ENCODE measurements at regions not wholly inside any gene's neighbourhood (a gene's known extent, or its start where the extent isn't known, plus 50 kb on each side); places are given as distances from the start of the nearest gene placed in this dataset.

- no peaks in the 10 kb centered on the region for H3K36me3 ChIP-seq
- DNase-seq = no peak
- H3K4me3 ChIP-seq (ENCODE audit: low read depth, low read length) = no peak overlapping the region
- no peaks in the 10 kb centered on the region for H3K27me3 ChIP-seq
- H3K4me1 ChIP-seq = no peaks in the 10 kb centered on the region
- TF ChIP-seq, protein P1, sequence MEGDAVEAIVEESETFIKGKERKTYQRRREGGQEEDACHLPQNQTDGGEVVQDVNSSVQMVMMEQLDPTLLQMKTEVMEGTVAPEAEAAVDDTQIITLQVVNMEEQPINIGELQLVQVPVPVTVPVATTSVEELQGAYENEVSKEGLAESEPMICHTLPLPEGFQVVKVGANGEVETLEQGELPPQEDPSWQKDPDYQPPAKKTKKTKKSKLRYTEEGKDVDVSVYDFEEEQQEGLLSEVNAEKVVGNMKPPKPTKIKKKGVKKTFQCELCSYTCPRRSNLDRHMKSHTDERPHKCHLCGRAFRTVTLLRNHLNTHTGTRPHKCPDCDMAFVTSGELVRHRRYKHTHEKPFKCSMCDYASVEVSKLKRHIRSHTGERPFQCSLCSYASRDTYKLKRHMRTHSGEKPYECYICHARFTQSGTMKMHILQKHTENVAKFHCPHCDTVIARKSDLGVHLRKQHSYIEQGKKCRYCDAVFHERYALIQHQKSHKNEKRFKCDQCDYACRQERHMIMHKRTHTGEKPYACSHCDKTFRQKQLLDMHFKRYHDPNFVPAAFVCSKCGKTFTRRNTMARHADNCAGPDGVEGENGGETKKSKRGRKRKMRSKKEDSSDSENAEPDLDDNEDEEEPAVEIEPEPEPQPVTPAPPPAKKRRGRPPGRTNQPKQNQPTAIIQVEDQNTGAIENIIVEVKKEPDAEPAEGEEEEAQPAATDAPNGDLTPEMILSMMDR (IDR thresholded peaks at IDR 0.05; ENCODE audit: low read depth, low read length) = no peak
- no peaks in the 10 kb centered on the region for H3K9me3 ChIP-seq
Observed at GRCh38 chr18:53739700-53740099, 484.8 kb downstream of the MBD2 start.

DNA sequence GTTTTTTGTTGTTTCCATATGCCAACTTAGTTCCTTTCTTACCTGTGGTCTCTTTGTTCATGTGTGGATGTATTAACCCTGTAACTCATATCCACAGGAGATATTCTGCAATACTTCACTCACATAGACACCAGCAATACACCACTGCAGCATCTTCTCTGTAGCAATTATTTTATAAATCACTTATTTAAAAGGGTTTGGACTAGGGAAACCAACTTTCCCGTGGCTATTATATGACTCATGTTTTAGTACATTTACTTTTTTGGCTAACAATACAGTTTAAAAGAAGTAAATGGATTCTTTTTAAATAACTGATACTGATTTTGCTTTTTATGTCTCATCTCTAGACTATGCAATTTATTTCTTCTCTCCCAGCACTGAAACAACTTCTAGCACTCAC is 488.9 kb downstream of the MBD2 start:
- H3K9me3 ChIP-seq = no peaks in the 10 kb centered on the region
- no peaks in the 10 kb centered on the region for H3K4me1 ChIP-seq
- no peaks in the 10 kb centered on the region for H3K27me3 ChIP-seq
- H3K36me3 ChIP-seq = no peaks in the 10 kb centered on the region
- H3K4me3 ChIP-seq (ENCODE audit: low read depth, low read length) = no peak overlapping the region
- TF ChIP-seq, protein P1 (IDR thresholded peaks at IDR 0.05; ENCODE audit: low read depth, low read length) = no peak
- no peak for DNase-seq

DNA sequence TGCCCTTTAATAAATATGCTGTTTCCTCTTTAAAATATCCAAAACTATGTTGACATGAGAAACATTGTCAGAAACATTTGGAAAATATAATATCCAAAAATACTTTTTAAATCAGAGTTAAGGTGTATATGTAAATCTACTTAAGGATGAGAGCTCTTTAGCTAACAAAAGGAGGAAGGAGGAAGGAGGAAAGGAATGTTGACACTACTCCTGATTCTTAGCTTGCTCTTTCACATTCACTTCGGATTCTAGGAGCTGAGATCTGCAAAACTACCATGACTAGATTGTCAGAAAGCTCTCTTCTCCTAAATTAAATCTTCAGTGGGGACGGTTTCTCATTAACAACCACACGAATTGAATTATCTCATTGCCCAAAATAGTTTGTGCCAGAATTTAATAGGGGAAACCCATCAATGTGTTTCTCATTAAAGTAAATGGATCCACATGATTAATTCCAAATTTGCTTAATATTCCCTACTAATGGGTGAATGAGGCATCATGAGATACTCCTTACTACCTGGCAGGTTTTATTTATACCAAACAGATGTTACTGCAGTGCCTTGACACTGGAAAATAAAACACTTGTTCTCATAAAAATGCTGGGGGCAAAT is 509.1 kb downstream of the MBD2 start:
- Histone ChIP-seq H3K4me3 (ENCODE audit: low read depth, low read length) (no peak overlapping the region), H3K27me3 (no peaks in the 10 kb centered on the region), H3K4me1 (no peaks in the 10 kb centered on the region), H3K36me3 (no peaks in the 10 kb centered on the region), H3K9me3 (no peaks in the 10 kb centered on the region)
- no peak for DNase-seq
- TF ChIP-seq, protein P1 (IDR thresholded peaks at IDR 0.05; ENCODE audit: low read depth, low read length) = no peak

GRCh38 chr18:53710080-53710479 is 514.4 kb downstream of the MBD2 start:
- H3K9me3 ChIP-seq = no peaks in the 10 kb centered on the region
- TF ChIP-seq, protein P1 (IDR thresholded peaks at IDR 0.05; ENCODE audit: low read depth, low read length) = no peak
- H3K36me3 ChIP-seq = no peaks in the 10 kb centered on the region
- no peak overlapping the region for H3K4me3 ChIP-seq (ENCODE audit: low read depth, low read length)
- DNase-seq = no peak
- H3K4me1 ChIP-seq = no peaks in the 10 kb centered on the region
- no peaks in the 10 kb centered on the region for H3K27me3 ChIP-seq

GRCh38 chr18:53702480-53702879 is 522.0 kb downstream of the MBD2 start:
- DNase-seq = no peak
- no peaks in the 10 kb centered on the region for H3K4me1 ChIP-seq
- no peak overlapping the region for H3K4me3 ChIP-seq (ENCODE audit: low read depth, low read length)
- H3K27me3 ChIP-seq = no peaks in the 10 kb centered on the region
- TF ChIP-seq, protein P1 (IDR thresholded peaks at IDR 0.05; ENCODE audit: low read depth, low read length) = no peak
- no peaks in the 10 kb centered on the region for H3K9me3 ChIP-seq
- H3K36me3 ChIP-seq = no peaks in the 10 kb centered on the region

DNA sequence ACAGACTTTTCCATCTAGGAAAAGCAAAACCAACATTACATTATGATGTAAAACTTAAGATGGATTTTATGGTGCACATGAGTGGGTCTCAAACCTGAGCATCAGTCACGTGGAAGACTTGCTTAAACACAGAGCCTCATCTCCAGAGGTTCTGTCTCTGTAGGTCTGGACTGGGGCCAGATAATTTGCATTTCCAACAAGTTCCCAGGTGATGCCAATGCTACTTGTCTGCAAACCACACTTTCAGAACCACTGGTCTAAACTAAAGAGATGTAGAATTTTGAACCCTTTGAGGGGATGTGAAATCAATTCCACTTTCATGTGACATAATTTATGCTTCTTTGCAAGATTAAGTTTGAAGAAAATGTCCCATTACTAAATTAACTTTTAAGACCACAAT is 522.8 kb downstream of the MBD2 start:
- no peaks in the 10 kb centered on the region for H3K27me3 ChIP-seq
- DNase-seq = no peak
- TF ChIP-seq, protein P1 (IDR thresholded peaks at IDR 0.05; ENCODE audit: low read depth, low read length) = no peak

More for the DNA sequence above, 522.8 kb downstream of the MBD2 start:
- Histone ChIP-seq H3K9me3 (no peaks in the 10 kb centered on the region), H3K4me3 (ENCODE audit: low read depth, low read length) (no peak overlapping the region), H3K4me1 (no peaks in the 10 kb centered on the region), H3K36me3 (no peaks in the 10 kb centered on the region)

All from BE2C (cell line).